Heart left ventricle (tissue), 13 donors: ENCODE measurements at regions not wholly inside any gene's neighbourhood (a gene's known extent, or its start where the extent isn't known, plus 50 kb on each side); places are given as distances from the start of the nearest gene placed in this dataset.

Source experiments
- CTCF ChIP-seq, 12 donors: fragments of 200-600 bp; sonication (generic) in 4 of 12; IDR thresholded peaks; one replicate each; pipeline versions ENCODE4 v1.5.0 to v1.8.0; 2018 to 2022; ENCODE audit warnings: antibody characterized with exemption in 12 of 12, mild to moderate bottlenecking in 5 of 12
- POLR2A ChIP-seq, 2 donors: fragments of 450-650 bp; IDR thresholded peaks; one replicate each; pipeline ENCODE4 v1.6.1; 2017; ENCODE audit warnings: antibody characterized with exemption in 2 of 2, mild to moderate bottlenecking in 2 of 2, moderate library complexity in 2 of 2
- donor health status: ischemic (EF 13 %, LVEDD 7.1; RV severe dilation, severe dysfunction).
- donor health status: DM: no; HTN: yes; CAD: no.
- donor health status: DM: no; HTN: no; CAD: no.
- donor health status: ischemic (EF 25% LVEDD 6.9; RV normal size, moderate dysfunction).
- donor health status: ischemic (EF 25% LVEDD 5.7; RV mildly dilated, moderate dysfunction).
- donor health status: ischemic (EF 35%, LVEDD 5.7; RV mildly dilated, moderate dysfunction).
- donor health status: nonischemic (EF 11% LVEDD 7.7; RV severe dilation, severe dysfunction).
- donor health status: DM: yes; HTN: yes; CAD: no.
- donor health status: PGD.
- donor health status: ischemic (EF 29% LVEDD 5.4; RV normal size, mild dysfunction).
- donor health status: nonischemic (EF 23%, LVEDD 6.1; RV moderate dilation, normal function).

GRCh38 chr15:38879909-38880471 lies 315.4 kb upstream of the RASGRP1 start:
- no peak for TF ChIP-seq CTCF (IDR thresholded peaks at IDR 0.05)
- no peak for TF ChIP-seq POLR2A (IDR thresholded peaks at IDR 0.05)
